B cell (primary cell): ENCODE measurements at regions not wholly inside any gene's neighbourhood (a gene's known extent, or its start where the extent isn't known, plus 50 kb on each side); places are given as distances from the start of the nearest gene placed in this dataset.
"Not testable (repeated sequence)": the region's sequence is repeated elsewhere in the genome, so short reads cannot be mapped to it uniquely, and the experiment has no call there.

Source experiments
- ATAC-seq: fragments of 200-7000 bp; cut with Tn5 transposase; one replicate; pipeline ENCODE4 v1.10.0; 2021; ENCODE audit warnings: low read depth, mild to moderate bottlenecking, moderate number of reproducible peaks, moderate library complexity
- CTCF ChIA-PET: fragments of 350-600 bp; sonication (Branson Sonifier 250); formaldehyde crosslinking; loops from one replicate; lab custom pipeline; 2021; ENCODE audit warnings: antibody characterized with exemption, inconsistent platforms; lab: Charles Lee
- POLR2A ChIA-PET: fragments of 350-600 bp; sonication (Branson Sonifier 250); formaldehyde crosslinking; loops from one replicate; lab custom pipeline; 2021; ENCODE audit warnings: antibody characterized with exemption; lab: Charles Lee
- DNase-seq: peaks from one replicate; pipeline ENCODE4 v3.0.0; 2013
- H2AFZ ChIP-seq: 2 replicates; pipeline ENCODE4 v1.6.1; 2012; ENCODE audit warnings: mild to moderate bottlenecking, low read depth, low read length; ENCODE audit not compliant: insufficient read depth, poor library complexity, severe bottlenecking
- H3K27ac ChIP-seq, 2 donors: 1 replicate in 1 of 2; 2 replicates in 1 of 2; pipeline ENCODE4 v1.5.1; 2012 to 2013; ENCODE audit warnings: low read length in 2 of 2, mild to moderate bottlenecking in 2 of 2, moderate library complexity in 1 of 2
- H3K27me3 ChIP-seq, 4 experiments: fragments of 200-600 bp in 1 of 4; sonication (generic) in 1 of 4; replicated peaks in 1 of 4; 1 replicate in 2 of 4; 2 replicates in 2 of 4; pipeline versions ENCODE4 v1.6.1 to v1.7.0; 2013 to 2016; ENCODE audit warnings: low read length in 3 of 4, mild to moderate bottlenecking in 2 of 4, mixed read lengths in 1 of 4, moderate library complexity in 1 of 4; ENCODE audit not compliant: insufficient read depth in 4 of 4, control insufficient read depth in 3 of 4; ENCODE audit errors: control extremely low read depth in 1 of 4
- H3K36me3 ChIP-seq, 2 experiments: replicated peaks in 1 of 2; 1 replicate in 1 of 2; 2 replicates in 1 of 2; pipeline versions ENCODE4 v1.6.1 to v1.7.1; 2013; ENCODE audit warnings: low read length in 1 of 2; ENCODE audit not compliant: insufficient read depth in 2 of 2, control insufficient read depth in 1 of 2; ENCODE audit errors: control extremely low read depth in 1 of 2, extremely low read depth in 1 of 2
- H3K4me1 ChIP-seq, 2 donors: fragments of 200-600 bp in 1 of 2; sonication (generic) in 1 of 2; 1 replicate in 1 of 2; 2 replicates in 1 of 2; pipeline versions ENCODE4 v1.5.1 to v1.6.1; 2013 to 2017; ENCODE audit warnings: low read length in 2 of 2; ENCODE audit not compliant: control insufficient read depth in 2 of 2, insufficient read depth in 2 of 2
- H3K4me2 ChIP-seq: replicated peaks from 2 replicates; pipeline ENCODE3; 2012; ENCODE audit warnings: mild to moderate bottlenecking, low read depth, low read length; ENCODE audit not compliant: poor library complexity, severe bottlenecking
- H3K4me3 ChIP-seq, 5 experiments: fragments of 200-600 bp in 1 of 5; sonication (generic) in 1 of 5; 1 replicate in 3 of 5; 2 replicates in 2 of 5; pipeline versions ENCODE4 v1.5.1 to v1.7.0; 2011 to 2016; ENCODE audit warnings: low read length in 4 of 5, mild to moderate bottlenecking in 4 of 5, low read depth in 2 of 5, control low read depth in 1 of 5, moderate library complexity in 1 of 5; ENCODE audit not compliant: insufficient read depth in 1 of 5; ENCODE audit errors: control extremely low read depth in 1 of 5, extremely low read depth in 1 of 5
- H3K79me2 ChIP-seq: fragments of 200-600 bp; sonication (generic); one replicate; pipeline ENCODE4 v1.6.0; 2016; ENCODE audit warnings: low read length; ENCODE audit not compliant: control insufficient read depth, insufficient read depth
- H3K9ac ChIP-seq: fragments of 200-600 bp; sonication (generic); 2 replicates; pipeline ENCODE4 v1.6.1; 2017; ENCODE audit warnings: mild to moderate bottlenecking, low read length, moderate library complexity
- H3K9me3 ChIP-seq, 3 donors: one replicate each; pipeline versions ENCODE4 v1.6.1 to v1.7.1; 2013; ENCODE audit warnings: low read length in 2 of 3; ENCODE audit not compliant: control insufficient read depth in 2 of 3, insufficient read depth in 1 of 3; ENCODE audit errors: control extremely low read depth in 1 of 3
- H4K20me1 ChIP-seq: 2 replicates; pipeline ENCODE4 v1.6.0; 2012; ENCODE audit warnings: mild to moderate bottlenecking, low read length; ENCODE audit not compliant: insufficient read depth, control insufficient read depth, poor library complexity, severe bottlenecking
- H3K27ac Mint-ChIP-seq: one replicate; pipeline ENCODE4 v1.8.0; 2021; ENCODE audit warnings: mixed read lengths
- H3K27me3 Mint-ChIP-seq: one replicate; pipeline ENCODE4 v1.8.0; 2021; ENCODE audit warnings: mixed read lengths
- H3K4me1 Mint-ChIP-seq: one replicate; pipeline ENCODE4 v1.8.0; 2021; ENCODE audit warnings: mixed read lengths
- H3K4me3 Mint-ChIP-seq: one replicate; pipeline ENCODE4 v1.8.0; 2021; ENCODE audit warnings: mixed read lengths
- H3K9me3 Mint-ChIP-seq: one replicate; pipeline ENCODE4 v1.8.0; 2022; ENCODE audit warnings: mixed read lengths; ENCODE audit not compliant: insufficient read depth
- CTCF ChIP-seq: fragments of 200-600 bp; IDR thresholded peaks from one replicate; pipeline ENCODE4 v1.8.0; 2022; ENCODE audit warnings: antibody characterized with exemption, mild to moderate bottlenecking
- EZH2 ChIP-seq: IDR thresholded peaks from 2 replicates; pipeline ENCODE4 v1.6.1; 2012; ENCODE audit warnings: borderline replicate concordance, low read depth, mild to moderate bottlenecking, moderate library complexity, low read length; ENCODE audit not compliant: insufficient read depth, poor library complexity, severe bottlenecking
- WGBS: methylation state at CpG from one replicate; pipeline ENCODE4 v1.1.5; 2013; ENCODE audit warnings: missing lambda C conversion rate; ENCODE audit not compliant: insufficient coverage; 5-methylcytosine and 5-hydroxymethylcytosine counted together
- intact Hi-C: fragments of 100-400 bp; cut with micrococcal nuclease; formaldehyde crosslinking; loops from one replicate; pipeline ENCODE4 v1.10.0; 2022

DNA sequence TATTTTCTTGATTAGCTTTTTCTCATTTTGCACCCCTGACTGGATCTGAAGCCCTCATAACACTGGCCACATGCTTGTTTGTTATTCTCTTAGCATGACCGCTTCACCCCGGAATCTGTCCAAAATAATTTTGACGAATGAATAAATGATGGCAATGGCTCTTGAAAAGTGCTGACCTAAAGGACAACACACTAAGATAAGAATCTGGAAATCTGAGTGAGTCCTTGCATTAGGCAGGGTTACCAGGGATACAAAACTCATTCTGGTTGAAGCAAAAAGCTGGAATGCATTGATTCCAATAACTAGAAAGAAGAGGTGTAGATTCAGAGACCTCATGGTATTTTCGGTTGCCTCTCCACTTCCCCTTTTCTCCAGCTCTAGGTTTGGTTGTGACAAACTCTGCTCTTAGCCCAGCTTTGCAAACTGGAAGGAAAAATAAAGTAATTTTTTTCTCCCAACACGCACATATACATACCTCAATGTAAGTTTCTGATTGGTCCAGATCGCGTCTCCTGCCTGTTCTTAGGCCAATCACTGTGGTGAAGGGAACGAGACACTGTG lies 157.4 kb downstream of the SKIDA1 start:
- no peaks in the 10 kb centered on the region for H4K20me1 ChIP-seq
- CTCF ChIA-PET, result interaction anchor here (1.0 kb wide), 1 partner anchor 10 kb away, joined by 3 read pairs; no protein-coding TSS in a partner anchor
- DNase-seq (no peak), ATAC-seq (no peak)
- no peaks in the 10 kb centered on the region for H3K4me1 ChIP-seq
- no peak overlapping the region for H3K27ac ChIP-seq
- Mint-ChIP-seq H3K4me1 (no peaks in the 10 kb centered on the region), H3K9me3 (no peaks in the 10 kb centered on the region), H3K27me3 (no peaks in the 10 kb centered on the region), H3K4me3 (no peak overlapping the region), H3K27ac (no peak overlapping the region)
- H3K9me3 ChIP-seq, result no peaks in the 10 kb centered on the region
- no peak for TF ChIP-seq CTCF
- no peak for TF ChIP-seq EZH2
- H3K27me3 ChIP-seq, result peaks cover 0 to 2% (median 0%) of the 10 kb centered on the region in 4 experiments
- WGBS, result 100% methylated on average over 3 of the region's 8 CpGs
- H3K79me2 ChIP-seq, result no peaks in the 10 kb centered on the region
- POLR2A ChIA-PET, result no interaction called here
- no peak overlapping the region for H2AFZ ChIP-seq
- H3K4me2 ChIP-seq, result no peak overlapping the region
- intact Hi-C loops, result no loop called here
- H3K4me3 ChIP-seq, result no peak overlapping the region
- no peak overlapping the region for H3K9ac ChIP-seq
- H3K36me3 ChIP-seq, result no peaks in the 10 kb centered on the region

GRCh38 chr10:21366108-21366507 lies 159.4 kb downstream of the SKIDA1 start:
- H3K27me3 Mint-ChIP-seq, H3K4me1 ChIP-seq, H3K9me3 Mint-ChIP-seq, intact Hi-C loops, H3K9me3 ChIP-seq, H2AFZ ChIP-seq, H3K4me3 Mint-ChIP-seq, H3K4me3 ChIP-seq, H3K4me1 Mint-ChIP-seq, H3K27ac Mint-ChIP-seq, H4K20me1 ChIP-seq, H3K27me3 ChIP-seq, ATAC-seq, CTCF ChIA-PET, H3K27ac ChIP-seq, POLR2A ChIA-PET, DNase-seq, H3K36me3 ChIP-seq, H3K9ac ChIP-seq, H3K4me2 ChIP-seq, H3K79me2 ChIP-seq: not testable (repeated sequence)
- 57% methylated on average over 1 of the region's 6 CpGs for WGBS
